Esophagus muscularis mucosa (tissue), 4 donors: ENCODE measurements at regions not wholly inside any gene's neighbourhood (a gene's known extent, or its start where the extent isn't known, plus 50 kb on each side); places are given as distances from the start of the nearest gene placed in this dataset.

Experiments used
- DNase-seq: peaks from one replicate; pipeline ENCODE4 v3.0.0-alpha.2; 2017; ENCODE audit errors: extremely low spot score
- H3K27ac ChIP-seq, 4 donors: fragments of 200-600 bp; sonication (generic); replicated peaks in 1 of 4; 1 replicate in 3 of 4; 2 replicates in 1 of 4; pipeline ENCODE4 v1.5.1; 2016 to 2019; ENCODE audit warnings: mild to moderate bottlenecking in 1 of 4
- H3K27me3 ChIP-seq, 4 donors: fragments of 200-600 bp; sonication (generic); one replicate each; pipeline versions ENCODE4 v1.5.1 to v1.6.0; 2016 to 2019
- H3K36me3 ChIP-seq, 4 donors: fragments of 200-600 bp; sonication (generic); one replicate each; pipeline ENCODE4 v1.5.1; 2016 to 2019
- H3K4me1 ChIP-seq, 4 donors: fragments of 200-600 bp; sonication (generic); one replicate each; pipeline ENCODE4 v1.5.1; 2016 to 2019
- H3K4me3 ChIP-seq, 4 donors: fragments of 200-600 bp; sonication (generic); 1 replicate in 2 of 4; 2 replicates in 2 of 4; pipeline ENCODE4 v1.5.1; 2016 to 2019; ENCODE audit warnings: mild to moderate bottlenecking in 4 of 4, moderate library complexity in 1 of 4
- H3K9me3 ChIP-seq, 4 donors: fragments of 200-600 bp; sonication (generic); 1 replicate in 3 of 4; 2 replicates in 1 of 4; pipeline ENCODE4 v1.5.1; 2016 to 2019
- EP300 ChIP-seq: sonication (generic); formaldehyde crosslinking; IDR thresholded peaks from one replicate; pipeline ENCODE4 v1.6.1; 2017; ENCODE audit warnings: antibody characterized with exemption
- POLR2A ChIP-seq: fragments of 450-650 bp; IDR thresholded peaks from one replicate; pipeline ENCODE4 v1.6.1; 2017; ENCODE audit warnings: antibody characterized with exemption, moderate library complexity, mild to moderate bottlenecking, low read depth
- POLR2AphosphoS5 ChIP-seq, 2 donors: sonication (generic); formaldehyde crosslinking; IDR thresholded peaks; one replicate each; pipeline ENCODE4 v1.6.1; 2017; ENCODE audit warnings: antibody characterized with exemption in 2 of 2
- WGBS: methylation state at CpG from one replicate; pipeline ENCODE4 v1.1.5; 2018; 5-methylcytosine and 5-hydroxymethylcytosine counted together
- intact Hi-C: fragments of 100-400 bp; cut with DNase I; formaldehyde crosslinking; loops from one replicate; pipeline ENCODE4 v1.15.1; 2023
- TF ChIP-seq, protein P1 (sequence below), 3 experiments: fragments of 200-600 bp in 2 of 3; fragments of 450-650 bp in 1 of 3; sonication (generic) in 2 of 3; IDR thresholded peaks; one replicate each; pipeline ENCODE4 v1.5.1; 2017 to 2019; ENCODE audit warnings: antibody characterized with exemption in 3 of 3, mild to moderate bottlenecking in 2 of 3, moderate library complexity in 1 of 3

DNA sequence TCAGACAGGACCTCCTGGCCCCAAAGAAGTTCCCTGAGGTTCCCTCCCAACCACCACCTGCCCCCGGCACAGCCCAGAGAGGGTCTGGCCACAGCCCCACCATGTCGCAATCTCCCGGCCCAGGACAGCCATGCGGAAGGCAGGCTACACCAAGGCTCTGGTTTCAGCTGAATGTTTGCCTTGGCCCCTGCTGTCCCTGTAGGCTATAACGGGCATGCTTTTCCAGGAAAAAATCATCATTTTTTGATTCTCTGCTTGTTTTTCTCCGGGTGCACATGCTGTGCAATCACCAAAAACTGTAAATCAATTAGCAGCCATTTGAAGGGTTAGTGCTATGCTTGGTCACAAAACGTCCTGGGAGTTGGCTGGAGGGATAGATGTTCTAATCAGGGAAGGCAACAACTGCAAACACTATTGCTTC, 142.7 kb upstream of the IGF1R start:
- DNase-seq: peak; percentile 90
- Histone ChIP-seq H3K9me3 (no peaks in the 10 kb centered on the region), H3K36me3 (no peaks in the 10 kb centered on the region), H3K4me1 (peaks cover 0 to 14% (median 13%) of the 10 kb centered on the region in 4 donors), H3K27me3 (peaks cover 0 to 21% (median 0%) of the 10 kb centered on the region in 4 donors), H3K27ac (no peak overlapping the region), H3K4me3 (no peak overlapping the region)
- intact Hi-C loops: no loop called here
- 56% methylated on average over 2 of the region's 7 CpGs for WGBS
- TF ChIP-seq POLR2A (no peak), POLR2AphosphoS5 (IDR thresholded peaks at IDR 0.05) (no peak), EP300 (no peak)
- TF ChIP-seq, protein P1, sequence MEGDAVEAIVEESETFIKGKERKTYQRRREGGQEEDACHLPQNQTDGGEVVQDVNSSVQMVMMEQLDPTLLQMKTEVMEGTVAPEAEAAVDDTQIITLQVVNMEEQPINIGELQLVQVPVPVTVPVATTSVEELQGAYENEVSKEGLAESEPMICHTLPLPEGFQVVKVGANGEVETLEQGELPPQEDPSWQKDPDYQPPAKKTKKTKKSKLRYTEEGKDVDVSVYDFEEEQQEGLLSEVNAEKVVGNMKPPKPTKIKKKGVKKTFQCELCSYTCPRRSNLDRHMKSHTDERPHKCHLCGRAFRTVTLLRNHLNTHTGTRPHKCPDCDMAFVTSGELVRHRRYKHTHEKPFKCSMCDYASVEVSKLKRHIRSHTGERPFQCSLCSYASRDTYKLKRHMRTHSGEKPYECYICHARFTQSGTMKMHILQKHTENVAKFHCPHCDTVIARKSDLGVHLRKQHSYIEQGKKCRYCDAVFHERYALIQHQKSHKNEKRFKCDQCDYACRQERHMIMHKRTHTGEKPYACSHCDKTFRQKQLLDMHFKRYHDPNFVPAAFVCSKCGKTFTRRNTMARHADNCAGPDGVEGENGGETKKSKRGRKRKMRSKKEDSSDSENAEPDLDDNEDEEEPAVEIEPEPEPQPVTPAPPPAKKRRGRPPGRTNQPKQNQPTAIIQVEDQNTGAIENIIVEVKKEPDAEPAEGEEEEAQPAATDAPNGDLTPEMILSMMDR (IDR thresholded peaks at IDR 0.05): no peak

DNA sequence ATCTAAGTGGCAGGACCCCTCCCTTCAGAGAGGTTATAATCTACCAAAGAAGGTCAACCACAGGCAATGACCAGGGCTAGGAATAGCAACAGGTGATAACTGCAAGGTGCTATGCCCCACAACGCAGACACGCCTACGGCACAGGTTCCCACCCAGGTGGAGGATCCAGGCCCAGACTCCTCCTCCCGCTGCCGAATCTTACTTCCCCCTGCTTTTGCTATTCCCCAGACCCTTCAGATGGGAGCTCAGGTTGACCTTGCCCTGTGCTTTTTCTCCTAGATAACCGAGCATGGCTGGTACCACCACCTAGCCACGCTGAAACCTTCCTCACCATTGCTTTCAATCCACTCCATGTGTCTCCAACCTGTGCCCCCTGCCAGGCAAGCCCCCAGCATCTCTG, 142.2 kb upstream of the IGF1R start:
- no peak overlapping the region for H3K27ac ChIP-seq

DNA sequence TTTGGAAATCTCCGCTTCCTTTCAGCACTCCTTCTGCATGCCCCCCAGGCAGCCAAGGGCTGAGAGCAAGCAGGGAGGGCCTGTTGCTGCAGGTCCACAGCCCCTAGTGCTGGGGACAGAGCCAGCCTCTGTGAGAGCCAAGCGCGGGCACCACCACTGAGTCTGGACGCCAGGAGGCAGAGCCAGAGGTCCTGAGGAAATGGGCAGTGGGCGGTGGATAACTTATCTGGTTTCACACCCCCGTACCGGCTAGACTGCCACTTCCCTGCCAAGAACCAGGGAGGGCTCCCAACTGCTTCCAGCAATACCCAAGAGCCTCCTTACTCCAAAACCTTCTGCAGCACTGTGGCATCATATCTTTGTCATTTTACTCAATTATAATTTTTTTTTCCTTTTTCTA, 141.6 kb upstream of the IGF1R start:
- Histone ChIP-seq H3K9me3 (no peaks in the 10 kb centered on the region), H3K4me1 (peaks cover 0 to 14% (median 13%) of the 10 kb centered on the region in 4 donors), H3K27ac (no peak overlapping the region), H3K27me3 (peaks cover 0 to 10% (median 0%) of the 10 kb centered on the region in 4 donors), H3K36me3 (no peaks in the 10 kb centered on the region), H3K4me3 (no peak overlapping the region)
- TF ChIP-seq EP300: no peak
- no peak for TF ChIP-seq POLR2A
- TF ChIP-seq, protein P1 (IDR thresholded peaks at IDR 0.05): no peak
- TF ChIP-seq POLR2AphosphoS5 (IDR thresholded peaks at IDR 0.05): no peak
- DNase-seq: peak; percentile 72
- intact Hi-C loops: no loop called here
- 70% methylated on average over 7 of the region's 7 CpGs for WGBS

More for the DNA sequence above, 142.2 kb upstream of the IGF1R start:
- Histone ChIP-seq H3K9me3 (no peaks in the 10 kb centered on the region), H3K4me3 (no peak overlapping the region), H3K4me1 (peaks cover 0 to 14% (median 13%) of the 10 kb centered on the region in 4 donors), H3K27me3 (peaks cover 0 to 16% (median 0%) of the 10 kb centered on the region in 4 donors), H3K36me3 (no peaks in the 10 kb centered on the region)
- 96% methylated on average over 7 of the region's 7 CpGs for WGBS
- intact Hi-C loops: no loop called here
- DNase-seq: peak; percentile 87
- TF ChIP-seq POLR2A (no peak), EP300 (no peak), POLR2AphosphoS5 (IDR thresholded peaks at IDR 0.05) (no peak)
- TF ChIP-seq, protein P1 (IDR thresholded peaks at IDR 0.05): no peak

DNA sequence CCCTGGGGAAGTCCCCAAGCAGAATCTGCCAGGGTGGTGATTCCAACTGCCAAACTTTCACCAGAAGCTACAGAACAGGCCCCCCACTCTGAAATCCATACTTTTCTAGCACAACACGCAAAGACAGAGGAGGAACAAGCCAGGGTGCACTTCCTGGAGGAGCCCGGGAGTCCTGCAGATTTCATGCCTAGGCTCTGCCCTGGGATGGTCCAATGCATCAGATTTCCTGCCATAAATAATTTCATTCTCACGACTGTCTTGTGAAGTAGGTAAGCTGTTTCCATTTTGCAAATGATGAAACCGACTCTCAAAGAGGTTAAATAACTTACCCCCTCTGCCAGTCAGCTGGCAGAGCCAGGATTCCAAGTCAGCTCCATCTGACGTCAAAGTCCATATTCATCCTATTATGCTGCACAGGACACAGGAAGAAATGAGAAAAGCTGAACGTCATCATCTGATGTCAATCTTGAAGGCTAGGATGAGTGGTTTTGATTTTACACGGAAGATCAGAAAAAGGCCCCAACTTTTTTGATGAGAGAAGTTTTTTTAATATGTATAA, 134.8 kb upstream of the IGF1R start:
- DNase-seq: peak; percentile 70
- H3K36me3 ChIP-seq: no peaks in the 10 kb centered on the region
- 69% methylated on average over 7 of the region's 7 CpGs for WGBS
- no peaks in the 10 kb centered on the region for H3K4me1 ChIP-seq
- intact Hi-C loops: no loop called here
- TF ChIP-seq POLR2A: no peak
- TF ChIP-seq POLR2AphosphoS5 (IDR thresholded peaks at IDR 0.05): no peak
- TF ChIP-seq EP300: no peak
- TF ChIP-seq, protein P1 (IDR thresholded peaks at IDR 0.05): no peak
- H3K4me3 ChIP-seq: no peak overlapping the region
- H3K27ac ChIP-seq: no peak overlapping the region
- no peaks in the 10 kb centered on the region for H3K27me3 ChIP-seq
- no peaks in the 10 kb centered on the region for H3K9me3 ChIP-seq
